Uterus (tissue), 2 donors: ENCODE measurements at regions not wholly inside any gene's neighbourhood (a gene's known extent, or its start where the extent isn't known, plus 50 kb on each side); places are given as distances from the start of the nearest gene placed in this dataset.

ENCODE experiments used
- CTCF ChIP-seq, 4 experiments: fragments of 200-600 bp in 2 of 4; fragments of 450-650 bp in 2 of 4; sonication (generic) in 2 of 4; IDR thresholded peaks; one replicate each; pipeline ENCODE4 v1.5.1; 2016 to 2019; ENCODE audit warnings: antibody characterized with exemption in 4 of 4, mild to moderate bottlenecking in 2 of 4, moderate library complexity in 1 of 4
- POLR2A ChIP-seq, 2 donors: fragments of 450-650 bp; IDR thresholded peaks; one replicate each; pipeline ENCODE4 v1.6.1; 2016; ENCODE audit warnings: antibody characterized with exemption in 2 of 2, mild to moderate bottlenecking in 1 of 2, moderate library complexity in 1 of 2

GRCh38 chr6:68043122-68043398, 592.0 kb upstream of the ADGRB3 start:
- TF ChIP-seq POLR2A (IDR thresholded peaks at IDR 0.05): no peak
- no peak for TF ChIP-seq CTCF (IDR thresholded peaks at IDR 0.05)
